Anterior cingulate cortex (tissue), 58 donors: ENCODE measurements at regions not wholly inside any gene's neighbourhood (a gene's known extent, or its start where the extent isn't known, plus 50 kb on each side); places are given as distances from the start of the nearest gene placed in this dataset.

Source experiments
- DNase-seq, 58 donors: peaks; one replicate each; lab custom pipeline; 2025; lab: John Stamatoyannopoulos, UW

GRCh38 chr5:31137676-31138075, 55.8 kb upstream of the CDH6 start:
- DNase-seq, result no peak

- DNase-seq, result no peak
These were observed 57.9 kb upstream of the CDH6 start for GRCh38 chr5:31135542-31135941.

GRCh38 chr5:31133488-31133887, 60.0 kb upstream of the CDH6 start:
- DNase-seq, result no peak

GRCh38 chr5:31131381-31131891, 62.0 kb upstream of the CDH6 start:
- DNase-seq, result no peak

GRCh38 chr5:31130676-31131075, 62.8 kb upstream of the CDH6 start:
- no peak for DNase-seq

- DNase-seq, result no peak
These were observed 68.7 kb upstream of the CDH6 start for GRCh38 chr5:31124651-31125305.

GRCh38 chr5:31124026-31124425, 69.5 kb upstream of the CDH6 start:
- no peak for DNase-seq

GRCh38 chr5:31122998-31123951, 70.2 kb upstream of the CDH6 start:
- no peak for DNase-seq

GRCh38 chr5:31121224-31121623, 72.3 kb upstream of the CDH6 start:
- DNase-seq, result no peak

- DNase-seq, result no peak
These were observed 72.9 kb upstream of the CDH6 start for GRCh38 chr5:31120642-31120948.

GRCh38 chr5:31119938-31120641, 73.4 kb upstream of the CDH6 start:
- no peak for DNase-seq

- DNase-seq, result no peak
These were observed 76.9 kb upstream of the CDH6 start for GRCh38 chr5:31116466-31117031.

GRCh38 chr5:31114817-31115216, 78.7 kb upstream of the CDH6 start:
- no peak for DNase-seq

GRCh38 chr5:31113666-31114350, 79.7 kb upstream of the CDH6 start:
- no peak for DNase-seq

GRCh38 chr5:31113101-31113500, 80.4 kb upstream of the CDH6 start:
- DNase-seq, result no peak

GRCh38 chr5:31107091-31107518, 86.4 kb upstream of the CDH6 start:
- no peak for DNase-seq

- no peak for DNase-seq
These were observed 86.8 kb upstream of the CDH6 start for GRCh38 chr5:31106691-31107090.

GRCh38 chr5:31106278-31106677, 87.2 kb upstream of the CDH6 start:
- no peak for DNase-seq

- no peak for DNase-seq
These were observed 88.7 kb upstream of the CDH6 start for GRCh38 chr5:31104775-31105174.

GRCh38 chr5:31100781-31101310, 92.6 kb upstream of the CDH6 start:
- no peak for DNase-seq
